Neutrophil (primary cell): ENCODE measurements at regions not wholly inside any gene's neighbourhood (a gene's known extent, or its start where the extent isn't known, plus 50 kb on each side); places are given as distances from the start of the nearest gene placed in this dataset.

Experiments used
- H3K27ac ChIP-seq: fragments of 200-600 bp; sonication (generic); 2 replicates; pipeline ENCODE4 v1.5.1; 2016; ENCODE audit warnings: mild to moderate bottlenecking, moderate library complexity
- H3K27me3 ChIP-seq: fragments of 200-600 bp; sonication (generic); 2 replicates; pipeline ENCODE4 v1.6.0; 2016; ENCODE audit warnings: mild to moderate bottlenecking
- H3K36me3 ChIP-seq: fragments of 200-600 bp; sonication (generic); 2 replicates; pipeline ENCODE4 v1.5.1; 2017
- H3K4me1 ChIP-seq, 2 experiments: fragments of 200-600 bp in 1 of 2; sonication (generic) in 1 of 2; 1 replicate in 1 of 2; 2 replicates in 1 of 2; pipeline versions ENCODE4 v1.5.1 to v1.6.1; 2013 to 2016; ENCODE audit warnings: low read depth in 1 of 2, low read length in 1 of 2, mild to moderate bottlenecking in 1 of 2, moderate library complexity in 1 of 2; ENCODE audit not compliant: control insufficient read depth in 1 of 2, insufficient read depth in 1 of 2
- H3K4me3 ChIP-seq, 2 experiments: fragments of 200-600 bp in 1 of 2; sonication (generic) in 1 of 2; 1 replicate in 1 of 2; 2 replicates in 1 of 2; pipeline ENCODE4 v1.5.1; 2013 to 2016; ENCODE audit warnings: low read depth in 1 of 2, low read length in 1 of 2, mild to moderate bottlenecking in 1 of 2, moderate library complexity in 1 of 2
- H3K9me3 ChIP-seq: fragments of 200-600 bp; sonication (generic); 2 replicates; pipeline ENCODE4 v1.5.1; 2016
- TF ChIP-seq, protein P1 (sequence below): fragments of 200-600 bp; sonication (generic); IDR thresholded peaks from 2 replicates; pipeline ENCODE4 v1.5.1; 2016; ENCODE audit warnings: antibody characterized with exemption

GRCh38 chr11:81470446-81470845 lies 1263.2 kb downstream of the FAM181B start:
- Histone ChIP-seq H3K36me3 (no peaks in the 10 kb centered on the region), H3K27ac (no peak overlapping the region), H3K9me3 (no peaks in the 10 kb centered on the region), H3K4me3 (no peak overlapping the region), H3K4me1 (no peaks in the 10 kb centered on the region), H3K27me3 (no peaks in the 10 kb centered on the region)
- TF ChIP-seq, protein P1, sequence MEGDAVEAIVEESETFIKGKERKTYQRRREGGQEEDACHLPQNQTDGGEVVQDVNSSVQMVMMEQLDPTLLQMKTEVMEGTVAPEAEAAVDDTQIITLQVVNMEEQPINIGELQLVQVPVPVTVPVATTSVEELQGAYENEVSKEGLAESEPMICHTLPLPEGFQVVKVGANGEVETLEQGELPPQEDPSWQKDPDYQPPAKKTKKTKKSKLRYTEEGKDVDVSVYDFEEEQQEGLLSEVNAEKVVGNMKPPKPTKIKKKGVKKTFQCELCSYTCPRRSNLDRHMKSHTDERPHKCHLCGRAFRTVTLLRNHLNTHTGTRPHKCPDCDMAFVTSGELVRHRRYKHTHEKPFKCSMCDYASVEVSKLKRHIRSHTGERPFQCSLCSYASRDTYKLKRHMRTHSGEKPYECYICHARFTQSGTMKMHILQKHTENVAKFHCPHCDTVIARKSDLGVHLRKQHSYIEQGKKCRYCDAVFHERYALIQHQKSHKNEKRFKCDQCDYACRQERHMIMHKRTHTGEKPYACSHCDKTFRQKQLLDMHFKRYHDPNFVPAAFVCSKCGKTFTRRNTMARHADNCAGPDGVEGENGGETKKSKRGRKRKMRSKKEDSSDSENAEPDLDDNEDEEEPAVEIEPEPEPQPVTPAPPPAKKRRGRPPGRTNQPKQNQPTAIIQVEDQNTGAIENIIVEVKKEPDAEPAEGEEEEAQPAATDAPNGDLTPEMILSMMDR, result no peak

DNA sequence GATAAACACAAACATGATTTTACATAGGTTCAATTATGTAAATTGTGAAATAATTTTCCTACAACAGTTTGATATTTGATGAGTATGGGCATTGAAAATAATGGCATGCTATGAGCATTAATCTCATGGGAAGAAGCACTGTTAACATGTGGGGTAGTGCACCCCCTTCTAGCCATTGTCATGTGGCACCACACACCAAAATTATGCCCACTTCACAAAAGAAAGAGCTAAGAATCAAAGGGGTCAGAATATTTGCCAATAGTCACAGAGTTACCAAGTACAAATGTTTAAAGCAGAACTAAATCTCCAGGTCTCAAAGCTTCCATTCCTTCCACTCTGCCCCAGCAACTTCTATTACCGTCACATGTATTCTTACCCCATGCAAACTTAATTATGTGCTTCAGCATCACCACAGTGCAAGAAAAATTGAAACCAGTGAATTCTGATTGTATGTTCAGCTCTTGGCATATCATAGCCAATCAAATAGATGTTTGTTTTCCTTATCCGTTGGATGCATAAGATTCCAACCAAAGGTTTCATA lies 1273.8 kb downstream of the FAM181B start:
- Histone ChIP-seq H3K4me3 (no peak overlapping the region), H3K27ac (no peak overlapping the region), H3K36me3 (no peaks in the 10 kb centered on the region), H3K9me3 (no peaks in the 10 kb centered on the region), H3K27me3 (no peaks in the 10 kb centered on the region), H3K4me1 (no peaks in the 10 kb centered on the region)
- TF ChIP-seq, protein P1, result no peak

DNA sequence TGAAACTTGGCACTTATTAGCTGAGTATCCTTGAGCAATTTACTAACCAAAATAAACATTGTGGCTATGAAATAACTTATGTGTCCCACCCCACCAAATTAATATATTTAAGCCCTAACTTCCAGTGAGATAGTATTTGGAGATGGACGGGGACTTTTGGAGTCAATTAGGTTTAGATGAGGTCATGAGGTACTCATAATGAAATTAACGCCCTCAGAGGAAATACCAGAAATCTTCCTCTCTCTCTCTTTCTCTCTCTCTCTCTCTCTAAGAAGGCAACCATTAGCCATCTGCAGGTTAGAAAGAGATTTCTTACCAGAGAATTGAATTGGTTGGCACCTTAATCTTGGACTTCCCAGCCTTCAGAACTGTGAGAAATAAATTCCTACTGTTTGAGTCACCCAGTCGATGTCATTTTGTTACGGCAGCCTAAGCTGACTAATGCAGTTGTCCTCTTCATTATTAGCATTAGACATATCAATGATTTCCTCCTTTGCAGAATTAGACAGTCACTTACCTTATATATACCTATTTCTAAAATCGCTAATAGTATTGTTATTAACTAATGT lies 1284.0 kb downstream of the FAM181B start:
- H3K4me3 ChIP-seq, result no peak overlapping the region
- H3K27me3 ChIP-seq, result no peaks in the 10 kb centered on the region
- H3K27ac ChIP-seq, result no peak overlapping the region
- no peaks in the 10 kb centered on the region for H3K9me3 ChIP-seq
- TF ChIP-seq, protein P1, result no peak
- H3K36me3 ChIP-seq, result no peaks in the 10 kb centered on the region
- H3K4me1 ChIP-seq, result no peaks in the 10 kb centered on the region

- no peaks in the 10 kb centered on the region for H3K9me3 ChIP-seq
- H3K4me1 ChIP-seq, result no peaks in the 10 kb centered on the region
- no peaks in the 10 kb centered on the region for H3K27me3 ChIP-seq
- no peak overlapping the region for H3K4me3 ChIP-seq
- no peaks in the 10 kb centered on the region for H3K36me3 ChIP-seq
- no peak overlapping the region for H3K27ac ChIP-seq
- TF ChIP-seq, protein P1, result no peak
Observed at GRCh38 chr11:81444297-81444696, 1289.4 kb downstream of the FAM181B start.

- H3K27ac ChIP-seq, result no peak overlapping the region
- no peak overlapping the region for H3K4me3 ChIP-seq
- TF ChIP-seq, protein P1, result no peak
Observed at GRCh38 chr11:81432333-81432732, 1301.3 kb downstream of the FAM181B start.

More at GRCh38 chr11:81432333-81432732, 1301.3 kb downstream of the FAM181B start:
- Histone ChIP-seq H3K4me1 (no peaks in the 10 kb centered on the region), H3K9me3 (no peaks in the 10 kb centered on the region), H3K36me3 (no peaks in the 10 kb centered on the region), H3K27me3 (no peaks in the 10 kb centered on the region)
